ENCODE measurements at regions not wholly inside any gene's neighbourhood (a gene's known extent, or its start where the extent isn't known, plus 50 kb on each side); places are given as distances from the start of the nearest gene placed in this dataset.

DNA sequence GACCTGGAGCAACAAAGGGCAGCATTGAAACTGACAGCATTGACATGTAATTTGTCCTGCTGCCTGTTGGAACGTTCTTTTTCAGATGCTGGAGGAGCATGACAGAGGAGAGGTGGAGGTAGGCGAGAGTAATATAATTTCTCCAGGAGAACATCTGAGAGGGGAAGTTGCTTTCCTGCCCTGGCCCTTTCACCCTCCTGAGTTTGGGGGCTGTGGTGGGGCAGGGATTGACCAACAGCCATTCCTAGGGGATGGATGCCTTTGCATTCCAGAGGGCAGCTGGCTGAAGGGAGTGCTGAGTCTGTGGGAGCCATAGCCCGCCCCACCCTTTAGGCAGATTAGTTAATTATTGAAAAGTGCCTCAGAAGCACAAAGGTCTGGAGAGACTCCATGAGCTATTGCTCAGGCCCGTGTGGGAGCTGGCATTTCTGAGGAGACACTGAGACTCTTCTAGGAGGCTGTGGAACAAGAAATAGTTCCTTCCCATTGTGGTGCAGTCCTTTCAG is 73.5 kb downstream of the ARF6 start:
- H4K20me1 ChIP-seq (ENCODE audit: insufficient read depth, low read length), result no peaks in the 10 kb centered on the region
- H3K4me2 ChIP-seq (ENCODE audit: low read length), result peak overlapping the region; percentile 53
- H3K36me3 ChIP-seq (ENCODE audit: insufficient read depth, low read length), result no peaks in the 10 kb centered on the region
- H3K79me2 ChIP-seq (ENCODE audit: insufficient read depth, low read depth, low read length), result no peaks in the 10 kb centered on the region
- H3K9me2 ChIP-seq (ENCODE audit: insufficient read depth, low read length), result no peaks in the 10 kb centered on the region
- CTCF ChIA-PET (ENCODE audit: unreplicated experiment), result no interaction called here
- no peak overlapping the region for H3K27ac ChIP-seq (ENCODE audit: low read depth, low read length, poor library complexity, severe bottlenecking)
- POLR2A ChIA-PET, result interaction anchor here (0.6 to 1.2 kb wide), 3 partner anchors 21 to 41 kb away, joined by 3 to 7 read pairs (median 4); no protein-coding TSS in a partner anchor
- H3K4me1 ChIP-seq (ENCODE audit: insufficient read depth, low read length, poor library complexity, severe bottlenecking), result peaks cover 85% of the 10 kb centered on the region
- H3K9me3 ChIP-seq (ENCODE audit: low read length), result no peaks in the 10 kb centered on the region
- BruUV-seq (replicated peaks), result no TSS peak
- TF ChIP-seq, protein P1, sequence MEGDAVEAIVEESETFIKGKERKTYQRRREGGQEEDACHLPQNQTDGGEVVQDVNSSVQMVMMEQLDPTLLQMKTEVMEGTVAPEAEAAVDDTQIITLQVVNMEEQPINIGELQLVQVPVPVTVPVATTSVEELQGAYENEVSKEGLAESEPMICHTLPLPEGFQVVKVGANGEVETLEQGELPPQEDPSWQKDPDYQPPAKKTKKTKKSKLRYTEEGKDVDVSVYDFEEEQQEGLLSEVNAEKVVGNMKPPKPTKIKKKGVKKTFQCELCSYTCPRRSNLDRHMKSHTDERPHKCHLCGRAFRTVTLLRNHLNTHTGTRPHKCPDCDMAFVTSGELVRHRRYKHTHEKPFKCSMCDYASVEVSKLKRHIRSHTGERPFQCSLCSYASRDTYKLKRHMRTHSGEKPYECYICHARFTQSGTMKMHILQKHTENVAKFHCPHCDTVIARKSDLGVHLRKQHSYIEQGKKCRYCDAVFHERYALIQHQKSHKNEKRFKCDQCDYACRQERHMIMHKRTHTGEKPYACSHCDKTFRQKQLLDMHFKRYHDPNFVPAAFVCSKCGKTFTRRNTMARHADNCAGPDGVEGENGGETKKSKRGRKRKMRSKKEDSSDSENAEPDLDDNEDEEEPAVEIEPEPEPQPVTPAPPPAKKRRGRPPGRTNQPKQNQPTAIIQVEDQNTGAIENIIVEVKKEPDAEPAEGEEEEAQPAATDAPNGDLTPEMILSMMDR (conservative IDR thresholded peaks at IDR 0.05; ENCODE audit: low read length), result no peak
- no peak for TF ChIP-seq EZH2phosphoT487 (IDR thresholded peaks at IDR 0.05; ENCODE audit: borderline replicate concordance, low read depth, low read length)
- peak overlapping the region; percentile 92 for H2AFZ ChIP-seq (ENCODE audit: low read length)
- DNase-seq (ENCODE audit: low spot score), result no peak
- intact Hi-C loops (cut with micrococcal nuclease; ENCODE audit: unreplicated experiment), result no loop called here
- H3K4me3 ChIP-seq (ENCODE audit: low read depth, low read length, poor library complexity, severe bottlenecking), result no peak overlapping the region

DNA sequence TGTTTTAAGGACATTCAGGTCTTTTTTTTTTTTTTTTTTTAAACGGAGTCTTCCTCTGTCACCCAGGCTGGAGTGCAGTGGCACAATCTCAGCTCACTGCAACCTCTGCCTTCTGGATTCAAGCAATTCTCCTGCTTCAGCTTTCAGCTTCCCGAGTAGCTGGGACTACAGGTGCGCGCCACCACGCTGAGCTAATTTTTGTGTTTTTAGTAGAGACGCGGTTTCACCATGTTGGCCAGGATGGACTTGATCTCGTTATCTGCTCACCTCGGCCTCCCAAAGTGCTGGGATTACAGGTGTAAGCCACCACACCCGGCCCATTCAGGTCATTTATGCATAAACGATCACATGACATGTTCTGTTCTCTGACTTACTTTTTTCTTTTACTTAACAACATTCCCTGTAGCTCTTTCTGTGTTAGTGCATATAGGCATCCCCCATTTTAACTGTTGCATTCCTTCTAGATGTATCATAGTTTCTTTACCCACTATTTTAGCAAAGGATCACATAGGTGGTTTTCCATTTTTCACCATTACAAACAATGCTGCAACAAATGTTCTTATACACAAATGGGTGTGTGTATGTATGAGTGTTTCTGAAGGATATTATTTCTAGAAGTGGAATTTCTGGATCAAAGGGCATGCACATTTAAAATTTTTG is 74.2 kb downstream of the ARF6 start:
- H3K9me3 ChIP-seq (ENCODE audit: low read length), result no peaks in the 10 kb centered on the region
- no peak for DNase-seq (ENCODE audit: low spot score)
- H3K4me2 ChIP-seq (ENCODE audit: low read length), result no peak overlapping the region
- no peaks in the 10 kb centered on the region for H3K9me2 ChIP-seq (ENCODE audit: insufficient read depth, low read length)
- intact Hi-C loops (cut with micrococcal nuclease; ENCODE audit: unreplicated experiment), result no loop called here
- ChIA-PET CTCF (ENCODE audit: unreplicated experiment) (no interaction called here), POLR2A (interaction anchor here (0.6 to 1.2 kb wide), 4 partner anchors 22 to 62 kb away, joined by 3 to 7 read pairs (median 4); no protein-coding TSS in a partner anchor)
- peaks cover 85% of the 10 kb centered on the region for H3K4me1 ChIP-seq (ENCODE audit: insufficient read depth, low read length, poor library complexity, severe bottlenecking)
- no peak for TF ChIP-seq EZH2phosphoT487 (IDR thresholded peaks at IDR 0.05; ENCODE audit: borderline replicate concordance, low read depth, low read length)
- TF ChIP-seq, protein P1 (conservative IDR thresholded peaks at IDR 0.05; ENCODE audit: low read length), result no peak
- no peaks in the 10 kb centered on the region for H3K36me3 ChIP-seq (ENCODE audit: insufficient read depth, low read length)
- BruUV-seq (replicated peaks), result no TSS peak
- no peaks in the 10 kb centered on the region for H4K20me1 ChIP-seq (ENCODE audit: insufficient read depth, low read length)
- H2AFZ ChIP-seq (ENCODE audit: low read length), result peak overlapping the region; percentile 92; the same call in 1 of the 2 replicates
- H3K4me3 ChIP-seq (ENCODE audit: low read depth, low read length, poor library complexity, severe bottlenecking), result no peak overlapping the region
- H3K27ac ChIP-seq (ENCODE audit: low read depth, low read length, poor library complexity, severe bottlenecking), result no peak overlapping the region
- no peaks in the 10 kb centered on the region for H3K79me2 ChIP-seq (ENCODE audit: insufficient read depth, low read depth, low read length)

DNA sequence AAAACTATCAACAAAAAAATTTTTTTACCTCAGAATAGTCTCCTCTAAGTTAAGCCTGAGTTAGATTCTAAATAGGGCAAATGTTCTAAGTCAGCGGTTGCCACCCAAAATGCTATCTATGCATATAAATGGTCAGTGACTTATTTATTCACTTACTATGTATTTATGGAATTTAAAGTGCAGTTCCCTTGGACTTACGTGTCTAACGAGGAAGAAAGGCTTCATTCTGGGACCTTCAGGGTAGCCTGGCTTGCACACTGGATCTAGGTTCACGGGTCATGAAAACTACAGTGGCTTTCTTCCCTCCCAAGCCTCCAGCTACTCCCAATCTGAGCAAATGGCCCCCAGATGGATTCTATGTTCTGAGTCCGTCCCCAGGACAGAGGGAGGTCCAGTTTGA is 77.1 kb downstream of the ARF6 start:
- Histone ChIP-seq H4K20me1 (ENCODE audit: insufficient read depth, low read length) (no peaks in the 10 kb centered on the region), H2AFZ (ENCODE audit: low read length) (peak overlapping the region; percentile 97), H3K36me3 (ENCODE audit: insufficient read depth, low read length) (no peaks in the 10 kb centered on the region), H3K79me2 (ENCODE audit: insufficient read depth, low read depth, low read length) (peaks cover 19% of the 10 kb centered on the region; the same call in 1 of the 2 replicates), H3K27ac (ENCODE audit: low read depth, low read length, poor library complexity, severe bottlenecking) (peak overlapping the region; percentile 99), H3K4me2 (ENCODE audit: low read length) (peak overlapping the region; percentile 79), H3K4me3 (ENCODE audit: low read depth, low read length, poor library complexity, severe bottlenecking) (peak overlapping the region; percentile 42), H3K9me3 (ENCODE audit: low read length) (no peaks in the 10 kb centered on the region), H3K9me2 (ENCODE audit: insufficient read depth, low read length) (no peaks in the 10 kb centered on the region), H3K4me1 (ENCODE audit: insufficient read depth, low read length, poor library complexity, severe bottlenecking) (peaks cover 81% of the 10 kb centered on the region)
- TF ChIP-seq EZH2phosphoT487 (IDR thresholded peaks at IDR 0.05; ENCODE audit: borderline replicate concordance, low read depth, low read length), result no peak
- TF ChIP-seq, protein P1 (conservative IDR thresholded peaks at IDR 0.05; ENCODE audit: low read length), result no peak
- intact Hi-C loops (cut with micrococcal nuclease; ENCODE audit: unreplicated experiment), result loop anchor here (2.0 to 10.0 kb wide), 4 partner anchors 39 to 375 kb away; partner anchors contain the start of genes LRR1, MGAT2 and RPL36AL
- POLR2A ChIA-PET, result interaction anchor here (0.6 to 11.5 kb wide), 13 partner anchors 9 to 369 kb away, joined by 3 to 261 read pairs (median 7); partner anchors contain the start of gene ARF6
- BruUV-seq (replicated peaks), result no TSS peak
- CTCF ChIA-PET (ENCODE audit: unreplicated experiment), result interaction anchor here (1.0 kb wide), 2 partner anchors 8 to 9 kb away, joined by 3 to 5 read pairs; no protein-coding TSS in a partner anchor
- no peak for DNase-seq (ENCODE audit: low spot score)
